Gastrocnemius medialis (tissue), 4 donors: ENCODE measurements at regions not wholly inside any gene's neighbourhood (a gene's known extent, or its start where the extent isn't known, plus 50 kb on each side); places are given as distances from the start of the nearest gene placed in this dataset.

Experiments used
- ATAC-seq, 2 donors: fragments of 150-250 bp; one replicate each; pipeline ENCODE4 v1.9.1; 2016
- DNase-seq, 2 donors: peaks; one replicate each; pipeline ENCODE4 v3.0.0-alpha.2; 2019
- H3K27ac ChIP-seq, 4 donors: fragments of 200-600 bp; sonication (generic); 1 replicate in 1 of 4; 2 replicates in 3 of 4; pipeline ENCODE4 v1.5.1; 2016 to 2018; ENCODE audit warnings: mild to moderate bottlenecking in 2 of 4, moderate library complexity in 1 of 4
- H3K27me3 ChIP-seq, 3 donors: fragments of 200-600 bp; sonication (generic) in 2 of 3; 1 replicate in 1 of 3; 2 replicates in 2 of 3; pipeline versions ENCODE4 v1.5.1 to v1.6.0; 2016 to 2019; ENCODE audit warnings: mild to moderate bottlenecking in 1 of 3, moderate library complexity in 1 of 3
- H3K36me3 ChIP-seq, 2 donors: fragments of 200-600 bp; sonication (generic) in 1 of 2; one replicate each; pipeline ENCODE4 v1.5.1; 2017 to 2018
- H3K4me1 ChIP-seq, 2 donors: fragments of 200-600 bp; sonication (generic) in 1 of 2; one replicate each; pipeline ENCODE4 v1.5.1; 2016 to 2017; ENCODE audit warnings: mild to moderate bottlenecking in 2 of 2
- H3K4me3 ChIP-seq, 4 donors: fragments of 200-600 bp; sonication (generic) in 3 of 4; 1 replicate in 1 of 4; 2 replicates in 3 of 4; pipeline ENCODE4 v1.5.1; 2016 to 2019; ENCODE audit warnings: mild to moderate bottlenecking in 2 of 4
- H3K9me3 ChIP-seq, 3 donors: fragments of 200-600 bp; sonication (generic) in 2 of 3; 1 replicate in 1 of 3; 2 replicates in 2 of 3; pipeline ENCODE4 v1.5.1; 2016 to 2019
- CTCF ChIP-seq, 5 experiments: fragments of 450-650 bp in 3 of 5; fragments of 200-600 bp in 2 of 5; sonication (generic) in 2 of 5; IDR thresholded peaks in 4 of 5; conservative IDR thresholded peaks in 1 of 5; 1 replicate in 4 of 5; 2 replicates in 1 of 5; pipeline ENCODE4 v1.5.1; 2016 to 2019; ENCODE audit warnings: antibody characterized with exemption in 5 of 5, mild to moderate bottlenecking in 3 of 5, moderate library complexity in 3 of 5
- POLR2A ChIP-seq, 2 donors: fragments of 450-650 bp; IDR thresholded peaks; one replicate each; pipeline ENCODE4 v1.6.1; 2017; ENCODE audit warnings: antibody characterized with exemption in 2 of 2, mild to moderate bottlenecking in 2 of 2, moderate library complexity in 2 of 2
- in situ Hi-C, 4 donors: fragments of 200-750 bp; cut with MboI; loops; one replicate each; pipeline versions ENCODE4 v1.15.0 to v1.8.0; 2017; ENCODE audit warnings: low sequenced_read_pairs in 4 of 4
- intact Hi-C: fragments of 100-400 bp; cut with DNase I; formaldehyde crosslinking; loops from one replicate; pipeline ENCODE4 v1.15.1; 2023; ENCODE audit warnings: low total_unique reads

DNA sequence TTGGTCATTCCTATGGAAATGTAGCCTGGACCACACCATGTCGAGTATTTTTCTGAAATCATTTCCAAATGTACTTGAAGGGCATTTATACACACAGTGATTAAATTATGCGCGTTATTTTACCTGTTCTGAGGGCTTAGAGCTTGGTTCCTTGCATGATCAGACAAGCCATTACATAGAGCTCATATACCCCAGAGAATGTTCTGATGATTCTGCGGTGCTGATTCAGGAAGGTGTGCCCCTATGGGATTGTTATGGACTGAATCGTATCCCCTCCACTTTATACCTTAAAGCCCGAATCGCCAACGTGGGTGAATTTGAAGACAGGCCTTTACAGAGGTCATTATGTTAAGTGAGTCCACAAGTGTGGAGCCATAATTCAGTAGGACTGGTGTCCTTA, 848.9 kb downstream of the TRIML1 start:
- ATAC-seq (no peak), DNase-seq (no peak)
- in situ Hi-C loops (no loop called here), intact Hi-C loops (no loop called here)
- H3K9me3 ChIP-seq: no peaks in the 10 kb centered on the region
- no peaks in the 10 kb centered on the region for H3K4me1 ChIP-seq
- H3K4me3 ChIP-seq: no peak overlapping the region
- no peak overlapping the region for H3K27ac ChIP-seq
- TF ChIP-seq POLR2A (IDR thresholded peaks at IDR 0.05): no peak
- no peak for TF ChIP-seq CTCF (IDR thresholded peaks at IDR 0.05 in 4 of 5, conservative IDR thresholded peaks at IDR 0.05 in 1 of 5)
- no peaks in the 10 kb centered on the region for H3K36me3 ChIP-seq
- no peaks in the 10 kb centered on the region for H3K27me3 ChIP-seq

DNA sequence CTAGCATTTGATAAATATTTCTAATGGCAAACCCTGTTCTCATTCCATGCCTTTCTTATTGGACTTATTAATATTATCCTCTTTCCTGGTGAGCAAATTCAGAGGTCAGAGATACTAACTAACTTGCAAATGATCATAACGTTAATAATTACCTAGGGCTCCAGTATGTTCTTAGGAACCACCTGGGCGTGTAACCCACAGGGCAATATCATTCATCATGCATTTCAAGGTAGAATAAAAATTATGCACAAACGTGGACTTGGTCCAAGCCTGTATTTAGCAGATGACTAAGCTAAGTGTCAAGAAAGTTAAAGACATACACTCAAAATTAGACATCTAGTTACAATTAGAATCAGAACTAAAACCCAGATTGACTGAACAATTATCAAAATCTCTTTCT, 850.1 kb downstream of the TRIML1 start:
- DNase-seq: no peak
- no peaks in the 10 kb centered on the region for H3K9me3 ChIP-seq
- in situ Hi-C loops (no loop called here), intact Hi-C loops (no loop called here)
- no peak for ATAC-seq
- H3K4me3 ChIP-seq: no peak overlapping the region
- no peaks in the 10 kb centered on the region for H3K4me1 ChIP-seq
- H3K27ac ChIP-seq: no peak overlapping the region
- TF ChIP-seq POLR2A (IDR thresholded peaks at IDR 0.05): no peak
- no peak for TF ChIP-seq CTCF (IDR thresholded peaks at IDR 0.05 in 4 of 5, conservative IDR thresholded peaks at IDR 0.05 in 1 of 5)
- H3K27me3 ChIP-seq: no peaks in the 10 kb centered on the region
- H3K36me3 ChIP-seq: no peaks in the 10 kb centered on the region

DNA sequence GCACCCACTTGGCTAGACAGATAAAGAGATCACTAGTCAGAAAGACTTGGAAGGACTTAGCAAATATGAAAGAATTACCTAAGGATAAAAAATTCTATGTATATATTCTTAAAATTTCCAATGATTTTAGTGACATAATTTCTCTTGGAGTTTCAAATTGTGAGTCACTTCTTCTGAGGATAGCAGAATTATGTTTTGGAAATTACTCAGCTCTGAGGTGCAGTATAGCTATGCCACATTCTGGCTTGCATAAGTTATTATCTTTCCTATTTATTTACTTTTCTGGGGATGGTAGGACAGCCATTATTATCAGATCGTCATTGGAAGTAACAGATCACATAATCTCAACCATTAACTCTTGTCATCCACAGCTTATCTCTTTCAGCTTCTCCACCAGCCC, 853.5 kb downstream of the TRIML1 start:
- H3K4me1 ChIP-seq: no peaks in the 10 kb centered on the region
- H3K36me3 ChIP-seq: no peaks in the 10 kb centered on the region
- no peak for TF ChIP-seq CTCF (IDR thresholded peaks at IDR 0.05 in 4 of 5, conservative IDR thresholded peaks at IDR 0.05 in 1 of 5)
- TF ChIP-seq POLR2A (IDR thresholded peaks at IDR 0.05): no peak
- H3K9me3 ChIP-seq: no peaks in the 10 kb centered on the region
- intact Hi-C loops (no loop called here), in situ Hi-C loops (no loop called here)
- H3K27ac ChIP-seq: no peak overlapping the region
- DNase-seq (no peak), ATAC-seq (no peak)
- H3K27me3 ChIP-seq: no peaks in the 10 kb centered on the region
- H3K4me3 ChIP-seq: no peak overlapping the region

- Histone ChIP-seq H3K36me3 (no peaks in the 10 kb centered on the region), H3K4me1 (no peaks in the 10 kb centered on the region), H3K27ac (no peak overlapping the region), H3K9me3 (no peaks in the 10 kb centered on the region), H3K27me3 (no peaks in the 10 kb centered on the region), H3K4me3 (no peak overlapping the region)
- intact Hi-C loops: no loop called here
- TF ChIP-seq CTCF (IDR thresholded peaks at IDR 0.05 in 4 of 5, conservative IDR thresholded peaks at IDR 0.05 in 1 of 5): no peak
- TF ChIP-seq POLR2A (IDR thresholded peaks at IDR 0.05): no peak
- in situ Hi-C loops: no loop called here
- ATAC-seq (no peak), DNase-seq (no peak)
Measured at GRCh38 chr4:188993871-188994270, 854.6 kb downstream of the TRIML1 start.

DNA sequence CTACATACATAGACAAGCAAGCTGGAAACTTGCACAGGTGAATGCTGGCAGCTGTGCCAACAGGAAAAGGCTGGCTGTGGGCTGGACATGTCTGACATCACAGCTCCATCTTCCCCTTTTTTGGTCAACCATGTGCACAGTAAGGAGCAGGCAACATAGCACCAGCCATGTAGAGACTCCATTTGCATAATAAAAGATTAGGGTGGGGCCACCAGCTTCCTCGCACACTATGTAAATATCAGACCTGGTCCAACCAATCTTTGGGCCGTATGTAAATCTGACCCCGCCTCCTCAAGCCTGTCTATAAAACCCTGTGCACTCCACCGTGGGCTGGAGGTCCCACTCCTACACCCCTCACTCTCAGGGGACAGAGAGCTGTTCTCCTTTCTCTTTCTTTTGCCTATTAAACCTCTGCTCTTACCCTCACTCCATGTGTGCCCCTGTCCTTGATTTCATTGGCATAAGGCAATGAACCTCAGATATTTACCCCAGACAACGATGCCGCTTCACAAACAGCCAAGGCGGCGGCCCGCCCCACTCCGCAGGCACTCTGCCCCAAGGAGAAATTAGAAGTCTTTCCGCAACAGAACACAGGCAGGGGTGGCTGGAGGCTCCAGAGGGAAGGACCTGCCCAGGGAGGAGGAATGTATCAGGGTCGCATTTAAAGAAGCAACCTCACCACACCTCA, 862.2 kb downstream of the TRIML1 start:
- no peaks in the 10 kb centered on the region for H3K36me3 ChIP-seq
- intact Hi-C loops (no loop called here), in situ Hi-C loops (no loop called here)
- TF ChIP-seq CTCF (IDR thresholded peaks at IDR 0.05 in 4 of 5, conservative IDR thresholded peaks at IDR 0.05 in 1 of 5) (no peak), POLR2A (IDR thresholded peaks at IDR 0.05) (no peak)
- H3K4me1 ChIP-seq: no peaks in the 10 kb centered on the region
- H3K4me3 ChIP-seq: no peak overlapping the region
- no peaks in the 10 kb centered on the region for H3K9me3 ChIP-seq
- ATAC-seq (no peak), DNase-seq (no peak)
- no peaks in the 10 kb centered on the region for H3K27me3 ChIP-seq
- H3K27ac ChIP-seq: no peak overlapping the region
